ENCODE measurements at regions not wholly inside any gene's neighbourhood (a gene's known extent, or its start where the extent isn't known, plus 50 kb on each side); places are given as distances from the start of the nearest gene placed in this dataset.

- Mint-ChIP-seq H3K9me3 (no peaks in the 10 kb centered on the region), H3K27me3 (ENCODE audit: low read depth) (peaks cover 6% of the 10 kb centered on the region), H3K4me3 (no peak overlapping the region), H3K4me1 (ENCODE audit: low read depth) (no peaks in the 10 kb centered on the region), H3K36me3 (ENCODE audit: low read depth) (no peaks in the 10 kb centered on the region), H3K27ac (no peak overlapping the region)
- intact Hi-C loops (cut with micrococcal nuclease): no loop called here
- no peak for DNase-seq
- CTCF ChIA-PET: no interaction called here
These were observed 131.7 kb downstream of the TEX36 start for GRCh38 chr10:125551247-125551646.

- Mint-ChIP-seq H3K4me1 (ENCODE audit: low read depth) (no peaks in the 10 kb centered on the region), H3K27me3 (ENCODE audit: low read depth) (peaks cover 7% of the 10 kb centered on the region), H3K9me3 (no peaks in the 10 kb centered on the region), H3K27ac (no peak overlapping the region), H3K4me3 (no peak overlapping the region), H3K36me3 (ENCODE audit: low read depth) (no peaks in the 10 kb centered on the region)
- intact Hi-C loops (cut with micrococcal nuclease): no loop called here
- CTCF ChIA-PET: no interaction called here
- no peak for DNase-seq
These were observed 132.6 kb downstream of the TEX36 start for GRCh38 chr10:125550362-125550761.

- Mint-ChIP-seq H3K4me1 (ENCODE audit: low read depth) (no peaks in the 10 kb centered on the region), H3K36me3 (ENCODE audit: low read depth) (no peaks in the 10 kb centered on the region), H3K27me3 (ENCODE audit: low read depth) (peaks cover 2% of the 10 kb centered on the region), H3K4me3 (no peak overlapping the region), H3K27ac (no peak overlapping the region), H3K9me3 (no peaks in the 10 kb centered on the region)
- no peak for DNase-seq
- intact Hi-C loops (cut with micrococcal nuclease): no loop called here
- CTCF ChIA-PET: no interaction called here
These were observed 133.3 kb downstream of the TEX36 start for GRCh38 chr10:125549653-125550052.

- Mint-ChIP-seq H3K36me3 (ENCODE audit: low read depth) (no peaks in the 10 kb centered on the region), H3K4me1 (ENCODE audit: low read depth) (no peaks in the 10 kb centered on the region), H3K4me3 (no peak overlapping the region), H3K9me3 (no peaks in the 10 kb centered on the region), H3K27ac (no peak overlapping the region), H3K27me3 (ENCODE audit: low read depth) (peaks cover 2% of the 10 kb centered on the region)
- intact Hi-C loops (cut with micrococcal nuclease): no loop called here
- no peak for DNase-seq
- CTCF ChIA-PET: no interaction called here
These were observed 134.1 kb downstream of the TEX36 start for GRCh38 chr10:125548878-125549277.

- Mint-ChIP-seq H3K9me3 (no peaks in the 10 kb centered on the region), H3K4me1 (ENCODE audit: low read depth) (no peaks in the 10 kb centered on the region), H3K36me3 (ENCODE audit: low read depth) (no peaks in the 10 kb centered on the region), H3K27me3 (ENCODE audit: low read depth) (peaks cover 2% of the 10 kb centered on the region), H3K4me3 (no peak overlapping the region), H3K27ac (no peak overlapping the region)
- intact Hi-C loops (cut with micrococcal nuclease): no loop called here
- DNase-seq: no peak
- CTCF ChIA-PET: no interaction called here
These were observed 134.6 kb downstream of the TEX36 start for GRCh38 chr10:125548356-125548755.

GRCh38 chr10:125547010-125547650 lies 135.8 kb downstream of the TEX36 start:
- Mint-ChIP-seq H3K27ac (no peak overlapping the region), H3K36me3 (ENCODE audit: low read depth) (no peaks in the 10 kb centered on the region), H3K4me3 (no peak overlapping the region), H3K27me3 (ENCODE audit: low read depth) (peaks cover 2% of the 10 kb centered on the region), H3K9me3 (no peaks in the 10 kb centered on the region), H3K4me1 (ENCODE audit: low read depth) (no peaks in the 10 kb centered on the region)
- intact Hi-C loops (cut with micrococcal nuclease): no loop called here
- CTCF ChIA-PET: no interaction called here
- DNase-seq: no peak

GRCh38 chr10:125543796-125544195 lies 139.2 kb downstream of the TEX36 start:
- Mint-ChIP-seq H3K4me1 (ENCODE audit: low read depth) (no peaks in the 10 kb centered on the region), H3K4me3 (no peak overlapping the region), H3K27me3 (ENCODE audit: low read depth) (peaks cover 5% of the 10 kb centered on the region), H3K36me3 (ENCODE audit: low read depth) (no peaks in the 10 kb centered on the region), H3K27ac (no peak overlapping the region), H3K9me3 (no peaks in the 10 kb centered on the region)
- no peak for DNase-seq
- CTCF ChIA-PET: no interaction called here
- intact Hi-C loops (cut with micrococcal nuclease): no loop called here

- no peaks in the 10 kb centered on the region for H3K4me1 Mint-ChIP-seq (ENCODE audit: low read depth)
- DNase-seq: no peak
- no peaks in the 10 kb centered on the region for H3K36me3 Mint-ChIP-seq (ENCODE audit: low read depth)
- H3K9me3 Mint-ChIP-seq: no peaks in the 10 kb centered on the region
- CTCF ChIA-PET: interaction anchor here (0.6 kb wide), 1 partner anchor 650 kb away, joined by 6 read pairs; no protein-coding TSS in a partner anchor
- intact Hi-C loops (cut with micrococcal nuclease): no loop called here
- peaks cover 3% of the 10 kb centered on the region for H3K27me3 Mint-ChIP-seq (ENCODE audit: low read depth)
- no peak overlapping the region for H3K4me3 Mint-ChIP-seq
- H3K27ac Mint-ChIP-seq: no peak overlapping the region
These were observed 143.8 kb downstream of the TEX36 start for GRCh38 chr10:125538947-125539731.

GRCh38 chr10:125536236-125536635 lies 146.7 kb downstream of the TEX36 start:
- CTCF ChIA-PET: no interaction called here
- no peaks in the 10 kb centered on the region for H3K4me1 Mint-ChIP-seq (ENCODE audit: low read depth)
- no peak overlapping the region for H3K27ac Mint-ChIP-seq
- intact Hi-C loops (cut with micrococcal nuclease): no loop called here
- H3K4me3 Mint-ChIP-seq: no peak overlapping the region
- no peaks in the 10 kb centered on the region for H3K9me3 Mint-ChIP-seq
- no peak for DNase-seq
- peaks cover 3% of the 10 kb centered on the region for H3K27me3 Mint-ChIP-seq (ENCODE audit: low read depth)
- no peaks in the 10 kb centered on the region for H3K36me3 Mint-ChIP-seq (ENCODE audit: low read depth)

GRCh38 chr10:125535559-125535958 lies 147.4 kb downstream of the TEX36 start:
- intact Hi-C loops (cut with micrococcal nuclease): no loop called here
- H3K27me3 Mint-ChIP-seq (ENCODE audit: low read depth): peaks cover 3% of the 10 kb centered on the region
- no peak overlapping the region for H3K4me3 Mint-ChIP-seq
- H3K4me1 Mint-ChIP-seq (ENCODE audit: low read depth): no peaks in the 10 kb centered on the region
- H3K36me3 Mint-ChIP-seq (ENCODE audit: low read depth): no peaks in the 10 kb centered on the region
- DNase-seq: no peak
- H3K9me3 Mint-ChIP-seq: no peaks in the 10 kb centered on the region
- H3K27ac Mint-ChIP-seq: no peak overlapping the region
- CTCF ChIA-PET: no interaction called here

GRCh38 chr10:125534515-125534914 lies 148.4 kb downstream of the TEX36 start:
- peaks cover 4% of the 10 kb centered on the region for H3K27me3 Mint-ChIP-seq (ENCODE audit: low read depth)
- intact Hi-C loops (cut with micrococcal nuclease): no loop called here
- no peak for DNase-seq
- H3K27ac Mint-ChIP-seq: no peak overlapping the region
- no peaks in the 10 kb centered on the region for H3K36me3 Mint-ChIP-seq (ENCODE audit: low read depth)
- H3K4me1 Mint-ChIP-seq (ENCODE audit: low read depth): no peaks in the 10 kb centered on the region
- H3K9me3 Mint-ChIP-seq: no peaks in the 10 kb centered on the region
- no peak overlapping the region for H3K4me3 Mint-ChIP-seq
- CTCF ChIA-PET: no interaction called here

GRCh38 chr10:125533866-125534265 lies 149.1 kb downstream of the TEX36 start:
- intact Hi-C loops (cut with micrococcal nuclease): no loop called here
- DNase-seq: no peak
- no peaks in the 10 kb centered on the region for H3K4me1 Mint-ChIP-seq (ENCODE audit: low read depth)
- H3K27ac Mint-ChIP-seq: no peak overlapping the region
- no peaks in the 10 kb centered on the region for H3K36me3 Mint-ChIP-seq (ENCODE audit: low read depth)
- H3K27me3 Mint-ChIP-seq (ENCODE audit: low read depth): peaks cover 2% of the 10 kb centered on the region
- no peak overlapping the region for H3K4me3 Mint-ChIP-seq
- CTCF ChIA-PET: no interaction called here
- H3K9me3 Mint-ChIP-seq: no peaks in the 10 kb centered on the region

- Mint-ChIP-seq H3K9me3 (no peaks in the 10 kb centered on the region), H3K27me3 (ENCODE audit: low read depth) (peaks cover 2% of the 10 kb centered on the region), H3K27ac (no peak overlapping the region), H3K4me1 (ENCODE audit: low read depth) (no peaks in the 10 kb centered on the region), H3K4me3 (no peak overlapping the region), H3K36me3 (ENCODE audit: low read depth) (no peaks in the 10 kb centered on the region)
- CTCF ChIA-PET: no interaction called here
- intact Hi-C loops (cut with micrococcal nuclease): no loop called here
- DNase-seq: no peak
These were observed 151.5 kb downstream of the TEX36 start for GRCh38 chr10:125531465-125531864.
